Endodermal cell (in vitro differentiated cells): ENCODE measurements at regions not wholly inside any gene's neighbourhood (a gene's known extent, or its start where the extent isn't known, plus 50 kb on each side); places are given as distances from the start of the nearest gene placed in this dataset.

ENCODE experiments used
- DNase-seq: peaks from one replicate; pipeline ENCODE4 v3.0.0-alpha.2; 2017
- H3K27ac ChIP-seq: 2 replicates; pipeline ENCODE4 v1.5.1; 2013; ENCODE audit warnings: mild to moderate bottlenecking, low read depth, low read length, moderate library complexity
- H3K27me3 ChIP-seq: 2 replicates; pipeline ENCODE4 v1.6.1; 2013; ENCODE audit warnings: mild to moderate bottlenecking, low read length, moderate library complexity; ENCODE audit not compliant: insufficient read depth, control insufficient read depth, poor library complexity, severe bottlenecking
- H3K36me3 ChIP-seq: 2 replicates; pipeline ENCODE4 v1.7.0; 2013; ENCODE audit warnings: mild to moderate bottlenecking, low read length, moderate library complexity; ENCODE audit not compliant: control insufficient read depth, insufficient read depth
- H3K4me1 ChIP-seq: one replicate; pipeline ENCODE4 v1.7.0; 2013; ENCODE audit warnings: low read length; ENCODE audit not compliant: control insufficient read depth, insufficient read depth
- H3K4me3 ChIP-seq: 2 replicates; pipeline ENCODE4 v1.5.1; 2013; ENCODE audit warnings: mild to moderate bottlenecking, low read length, moderate library complexity
- H3K9ac ChIP-seq: 2 replicates; pipeline ENCODE4 v1.6.1; 2013; ENCODE audit warnings: mild to moderate bottlenecking, low read length, moderate library complexity; ENCODE audit not compliant: poor library complexity, severe bottlenecking; ENCODE audit errors: extremely low read depth
- H3K9me3 ChIP-seq: 2 replicates; pipeline ENCODE4 v1.6.1; 2013; ENCODE audit warnings: mild to moderate bottlenecking, low read length, moderate library complexity; ENCODE audit not compliant: control insufficient read depth
- H3K27ac Mint-ChIP-seq: 2 replicates; pipeline ENCODE4 v1.8.0; 2020; ENCODE audit warnings: mixed read lengths
- H3K27me3 Mint-ChIP-seq: 2 replicates; pipeline ENCODE4 v1.8.0; 2021; ENCODE audit warnings: mild to moderate bottlenecking, mixed read lengths; ENCODE audit not compliant: insufficient read depth
- H3K36me3 Mint-ChIP-seq: 2 replicates; pipeline ENCODE4 v1.8.0; 2020; ENCODE audit warnings: low read depth, mixed read lengths
- H3K4me1 Mint-ChIP-seq: 2 replicates; pipeline ENCODE4 v1.8.0; 2020; ENCODE audit warnings: mixed read lengths
- H3K4me3 Mint-ChIP-seq: 2 replicates; pipeline ENCODE4 v1.8.0; 2020; ENCODE audit warnings: mild to moderate bottlenecking, moderate library complexity, mixed read lengths
- H3K9me3 Mint-ChIP-seq: 2 replicates; pipeline ENCODE4 v1.8.0; 2020; ENCODE audit warnings: mild to moderate bottlenecking, mixed read lengths
- CTCF ChIP-seq: fragments of 200-600 bp; sonication (generic); conservative IDR thresholded peaks from 2 replicates; pipeline ENCODE4 v1.5.0; 2021; ENCODE audit warnings: antibody characterized with exemption, mild to moderate bottlenecking
- WGBS, 2 experiments: methylation state at CpG; one replicate each; pipeline versions ENCODE4 v1.1.5 to v1.1.7; 2013; ENCODE audit warnings: missing lambda C conversion rate in 2 of 2, mixed read lengths in 1 of 2; ENCODE audit not compliant: insufficient coverage in 1 of 2, insufficient read length in 1 of 2; 5-methylcytosine and 5-hydroxymethylcytosine counted together

GRCh38 chr11:97742717-97743116 lies 1278.0 kb upstream of the CNTN5 start:
- Mint-ChIP-seq H3K27ac (no peak overlapping the region), H3K4me1 (no peaks in the 10 kb centered on the region), H3K4me3 (no peak overlapping the region), H3K9me3 (peaks cover 36% of the 10 kb centered on the region), H3K27me3 (no peaks in the 10 kb centered on the region), H3K36me3 (peaks cover 6% of the 10 kb centered on the region)
- WGBS, 2 experiments = 77 to 89% methylated on average over 1 of the region's 3 CpGs
- Histone ChIP-seq H3K36me3 (no peaks in the 10 kb centered on the region), H3K4me1 (no peaks in the 10 kb centered on the region), H3K9me3 (peaks cover 18% of the 10 kb centered on the region), H3K27me3 (no peaks in the 10 kb centered on the region), H3K4me3 (no peak overlapping the region), H3K27ac (no peak overlapping the region), H3K9ac (no peak overlapping the region)
- no peak for TF ChIP-seq CTCF
- DNase-seq = no peak

GRCh38 chr11:97743205-97743742 lies 1277.5 kb upstream of the CNTN5 start:
- no peak overlapping the region for H3K9ac ChIP-seq
- H3K4me3 ChIP-seq = no peak overlapping the region
- no peaks in the 10 kb centered on the region for H3K36me3 ChIP-seq
- H3K4me1 ChIP-seq = no peaks in the 10 kb centered on the region
- no peaks in the 10 kb centered on the region for H3K27me3 ChIP-seq
- peaks cover 32% of the 10 kb centered on the region for H3K9me3 Mint-ChIP-seq
- H3K27ac ChIP-seq = no peak overlapping the region
- no peak for DNase-seq
- no peak overlapping the region for H3K4me3 Mint-ChIP-seq
- no peak overlapping the region for H3K27ac Mint-ChIP-seq
- H3K4me1 Mint-ChIP-seq = no peaks in the 10 kb centered on the region
- no peaks in the 10 kb centered on the region for H3K27me3 Mint-ChIP-seq
- peaks cover 18% of the 10 kb centered on the region for H3K9me3 ChIP-seq
- no peak for TF ChIP-seq CTCF
- peaks cover 6% of the 10 kb centered on the region for H3K36me3 Mint-ChIP-seq
- 97 to 100% methylated on average over 2 to 3 of the region's 3 CpGs for WGBS, 2 experiments

GRCh38 chr11:97745515-97746050 lies 1275.2 kb upstream of the CNTN5 start:
- H3K36me3 Mint-ChIP-seq = peaks cover 6% of the 10 kb centered on the region

More at GRCh38 chr11:97745515-97746050, 1275.2 kb upstream of the CNTN5 start:
- Histone ChIP-seq H3K27me3 (no peaks in the 10 kb centered on the region), H3K9ac (no peak overlapping the region), H3K4me1 (no peaks in the 10 kb centered on the region), H3K4me3 (no peak overlapping the region), H3K9me3 (peaks cover 18% of the 10 kb centered on the region), H3K27ac (no peak overlapping the region), H3K36me3 (no peaks in the 10 kb centered on the region)
- DNase-seq = no peak
- Mint-ChIP-seq H3K4me1 (no peaks in the 10 kb centered on the region), H3K4me3 (no peak overlapping the region), H3K27ac (no peak overlapping the region), H3K27me3 (no peaks in the 10 kb centered on the region), H3K9me3 (peaks cover 30% of the 10 kb centered on the region)
- TF ChIP-seq CTCF = no peak
- WGBS, 2 experiments = 89 to 97% methylated on average over 6 to 32 of the region's 32 CpGs
